ENCODE measurements at regions not wholly inside any gene's neighbourhood (a gene's known extent, or its start where the extent isn't known, plus 50 kb on each side); places are given as distances from the start of the nearest gene placed in this dataset.

DNA sequence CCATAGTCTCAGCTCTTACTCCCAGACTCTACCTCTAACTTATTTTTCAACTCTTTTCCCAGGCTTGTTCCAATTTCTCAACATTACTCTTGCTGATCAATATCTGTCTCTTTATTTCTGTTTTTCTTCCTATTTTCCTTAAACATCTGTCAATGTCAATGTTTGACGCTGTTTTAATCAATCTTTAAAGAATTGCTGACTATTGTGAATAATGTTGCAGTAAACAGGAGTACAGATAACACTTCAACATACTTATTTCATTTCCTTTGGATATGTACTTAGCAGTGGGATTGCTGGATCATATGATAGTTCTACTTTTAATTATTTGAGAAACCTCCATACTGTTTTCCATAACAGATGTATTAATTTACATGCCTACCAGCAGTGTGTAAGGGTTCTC, 229.0 kb downstream of the TRIM36 start:
- Mint-ChIP-seq H3K36me3 (ENCODE audit: low read depth) (no peaks in the 10 kb centered on the region), H3K27ac (no peak overlapping the region), H3K4me3 (no peak overlapping the region), H3K27me3 (ENCODE audit: insufficient read depth) (no peaks in the 10 kb centered on the region), H3K9me3 (peaks cover 37% of the 10 kb centered on the region), H3K4me1 (ENCODE audit: low read depth) (no peaks in the 10 kb centered on the region)
- DNase-seq (ENCODE audit: low spot score) = no peak
- intact Hi-C loops (cut with micrococcal nuclease) = no loop called here

DNA sequence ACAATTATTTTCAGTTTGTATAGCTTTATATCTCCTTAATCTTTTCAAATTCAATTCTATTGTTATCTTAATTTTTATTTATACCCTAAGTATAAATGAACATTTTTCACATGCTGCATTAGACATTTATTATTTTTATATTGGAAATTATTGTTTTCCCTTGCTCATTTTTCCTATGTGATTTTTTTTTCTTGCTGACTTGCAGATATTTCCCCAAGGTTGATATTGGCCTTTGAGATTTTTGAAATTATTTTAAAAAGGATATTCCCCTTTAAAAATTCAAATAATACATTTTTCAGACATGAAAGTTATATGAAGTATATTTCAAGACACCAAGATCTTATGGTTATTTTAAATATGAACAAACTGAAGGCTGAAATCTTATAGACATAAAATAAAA, 234.2 kb downstream of the TRIM36 start:
- DNase-seq (ENCODE audit: low spot score) = no peak
- intact Hi-C loops (cut with micrococcal nuclease) = no loop called here
- Mint-ChIP-seq H3K4me3 (no peak overlapping the region), H3K4me1 (ENCODE audit: low read depth) (no peaks in the 10 kb centered on the region), H3K36me3 (ENCODE audit: low read depth) (no peaks in the 10 kb centered on the region), H3K27ac (no peak overlapping the region), H3K9me3 (peaks cover 25% of the 10 kb centered on the region), H3K27me3 (ENCODE audit: insufficient read depth) (no peaks in the 10 kb centered on the region)

GRCh38 chr5:114928644-114929462, 240.9 kb downstream of the TRIM36 start:
- no peaks in the 10 kb centered on the region for H3K27me3 Mint-ChIP-seq (ENCODE audit: insufficient read depth)
- DNase-seq (ENCODE audit: low spot score) = no peak
- H3K4me1 Mint-ChIP-seq (ENCODE audit: low read depth) = no peaks in the 10 kb centered on the region
- H3K4me3 Mint-ChIP-seq = no peak overlapping the region
- peaks cover 3% of the 10 kb centered on the region for H3K9me3 Mint-ChIP-seq
- intact Hi-C loops (cut with micrococcal nuclease) = no loop called here
- no peaks in the 10 kb centered on the region for H3K36me3 Mint-ChIP-seq (ENCODE audit: low read depth)
- no peak overlapping the region for H3K27ac Mint-ChIP-seq

- Mint-ChIP-seq H3K4me1 (ENCODE audit: low read depth) (no peaks in the 10 kb centered on the region), H3K9me3 (peaks cover 3% of the 10 kb centered on the region), H3K27ac (no peak overlapping the region), H3K4me3 (no peak overlapping the region), H3K36me3 (ENCODE audit: low read depth) (no peaks in the 10 kb centered on the region), H3K27me3 (ENCODE audit: insufficient read depth) (no peaks in the 10 kb centered on the region)
- DNase-seq (ENCODE audit: low spot score) = no peak
- intact Hi-C loops (cut with micrococcal nuclease) = no loop called here
Observed at GRCh38 chr5:114924769-114925168, 244.9 kb downstream of the TRIM36 start.

DNA sequence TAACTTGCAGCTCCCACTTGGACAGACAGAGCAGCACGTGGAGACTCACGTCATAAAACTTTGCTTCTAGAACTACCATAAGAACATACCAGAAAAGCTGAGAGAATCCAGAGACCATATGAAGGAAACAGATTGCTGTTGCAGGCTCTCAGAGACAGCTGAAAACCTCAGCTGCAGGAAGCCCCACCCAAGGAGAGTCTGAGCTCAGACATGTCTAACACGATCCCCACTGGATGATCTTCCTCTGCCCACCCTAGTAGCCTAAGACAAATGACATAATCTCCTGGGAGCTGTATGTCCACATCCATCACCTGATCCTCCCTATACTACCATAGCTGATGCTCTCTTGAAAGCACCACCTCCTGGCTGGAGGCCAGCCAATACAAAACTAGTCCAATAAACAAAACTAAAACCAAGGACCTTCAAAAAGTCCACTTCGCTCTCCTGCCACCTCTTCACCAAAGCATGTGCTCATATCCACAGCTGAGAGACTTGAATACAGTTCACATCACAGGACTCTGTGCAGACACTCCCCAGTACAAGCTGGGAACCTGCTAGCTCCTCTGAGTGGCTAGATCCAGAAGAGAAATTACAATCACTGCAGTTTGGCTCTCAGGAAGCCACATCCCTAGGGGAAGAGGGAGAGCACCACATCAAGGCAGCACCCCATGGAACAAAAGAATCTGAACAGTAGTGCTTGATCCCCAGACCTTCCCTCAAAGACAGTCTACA, 257.4 kb downstream of the TRIM36 start:
- H3K9me3 Mint-ChIP-seq = no peaks in the 10 kb centered on the region
- no peaks in the 10 kb centered on the region for H3K36me3 Mint-ChIP-seq (ENCODE audit: low read depth)
- no peaks in the 10 kb centered on the region for H3K27me3 Mint-ChIP-seq (ENCODE audit: insufficient read depth)
- no peak for DNase-seq (ENCODE audit: low spot score)
- intact Hi-C loops (cut with micrococcal nuclease) = no loop called here
- no peak overlapping the region for H3K4me3 Mint-ChIP-seq
- no peaks in the 10 kb centered on the region for H3K4me1 Mint-ChIP-seq (ENCODE audit: low read depth)
- H3K27ac Mint-ChIP-seq = no peak overlapping the region

- Mint-ChIP-seq H3K4me3 (no peak overlapping the region), H3K4me1 (ENCODE audit: low read depth) (no peaks in the 10 kb centered on the region)
Observed at GRCh38 chr5:114910727-114911126, 259.0 kb downstream of the TRIM36 start.

DNA sequence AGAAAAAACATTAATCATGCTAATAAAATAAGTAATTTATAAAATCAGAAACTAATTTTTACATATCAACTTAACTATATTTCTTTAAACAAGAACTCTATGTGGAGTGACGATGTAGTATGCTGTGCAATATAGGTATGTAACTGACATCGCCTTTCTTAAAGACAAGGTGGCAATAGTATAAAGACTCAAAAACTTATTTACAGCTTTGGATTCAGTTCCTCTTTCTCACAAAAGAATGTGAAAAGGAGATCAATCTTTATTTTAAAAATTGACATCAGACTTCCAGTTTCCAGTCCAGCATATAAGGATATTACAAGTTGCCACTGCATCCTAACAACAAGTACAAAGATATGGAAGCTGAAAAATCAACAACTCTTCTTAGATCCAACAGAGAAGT, 260.3 kb downstream of the TRIM36 start:
- Mint-ChIP-seq H3K36me3 (ENCODE audit: low read depth) (no peaks in the 10 kb centered on the region), H3K27ac (no peak overlapping the region), H3K4me1 (ENCODE audit: low read depth) (no peaks in the 10 kb centered on the region), H3K4me3 (no peak overlapping the region), H3K9me3 (no peaks in the 10 kb centered on the region), H3K27me3 (ENCODE audit: insufficient read depth) (no peaks in the 10 kb centered on the region)
- intact Hi-C loops (cut with micrococcal nuclease) = no loop called here
- DNase-seq (ENCODE audit: low spot score) = no peak

More at GRCh38 chr5:114910727-114911126, 259.0 kb downstream of the TRIM36 start:
- Mint-ChIP-seq H3K27ac (no peak overlapping the region), H3K27me3 (ENCODE audit: insufficient read depth) (no peaks in the 10 kb centered on the region), H3K9me3 (no peaks in the 10 kb centered on the region), H3K36me3 (ENCODE audit: low read depth) (no peaks in the 10 kb centered on the region)
- intact Hi-C loops (cut with micrococcal nuclease) = no loop called here
- no peak for DNase-seq (ENCODE audit: low spot score)

GRCh38 chr5:114903767-114904166, 265.9 kb downstream of the TRIM36 start:
- no peak for DNase-seq (ENCODE audit: low spot score)
- H3K27me3 Mint-ChIP-seq (ENCODE audit: insufficient read depth) = no peaks in the 10 kb centered on the region
- H3K4me1 Mint-ChIP-seq (ENCODE audit: low read depth) = no peaks in the 10 kb centered on the region
- no peak overlapping the region for H3K27ac Mint-ChIP-seq
- H3K4me3 Mint-ChIP-seq = no peak overlapping the region
- intact Hi-C loops (cut with micrococcal nuclease) = no loop called here
- H3K36me3 Mint-ChIP-seq (ENCODE audit: low read depth) = no peaks in the 10 kb centered on the region
- H3K9me3 Mint-ChIP-seq = peaks cover 4% of the 10 kb centered on the region

DNA sequence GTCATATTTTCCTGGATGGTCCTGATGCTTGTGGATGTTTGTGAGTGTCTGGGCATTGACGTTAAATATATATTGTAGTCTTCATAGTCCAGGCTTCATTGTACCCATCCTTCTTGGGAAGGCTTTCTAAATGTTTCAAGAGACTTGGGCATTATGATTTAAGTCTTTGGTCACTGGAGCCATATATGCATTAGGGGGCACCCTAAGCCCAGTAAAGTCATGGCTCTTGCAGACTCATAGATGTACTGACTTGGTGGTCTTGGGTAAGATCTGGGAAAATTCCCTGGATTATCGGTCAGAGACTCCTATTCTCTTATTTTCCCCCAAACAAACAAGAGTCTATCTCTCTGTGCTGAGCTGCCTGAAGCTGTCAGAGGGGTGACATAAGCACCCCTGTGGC, 271.1 kb downstream of the TRIM36 start:
- H3K27me3 Mint-ChIP-seq (ENCODE audit: insufficient read depth) = no peaks in the 10 kb centered on the region
- H3K27ac Mint-ChIP-seq = no peak overlapping the region
- intact Hi-C loops (cut with micrococcal nuclease) = no loop called here
- no peak overlapping the region for H3K4me3 Mint-ChIP-seq
- DNase-seq (ENCODE audit: low spot score) = no peak
- no peaks in the 10 kb centered on the region for H3K36me3 Mint-ChIP-seq (ENCODE audit: low read depth)
- no peaks in the 10 kb centered on the region for H3K4me1 Mint-ChIP-seq (ENCODE audit: low read depth)
- peaks cover under 1% of the 10 kb centered on the region for H3K9me3 Mint-ChIP-seq

DNA sequence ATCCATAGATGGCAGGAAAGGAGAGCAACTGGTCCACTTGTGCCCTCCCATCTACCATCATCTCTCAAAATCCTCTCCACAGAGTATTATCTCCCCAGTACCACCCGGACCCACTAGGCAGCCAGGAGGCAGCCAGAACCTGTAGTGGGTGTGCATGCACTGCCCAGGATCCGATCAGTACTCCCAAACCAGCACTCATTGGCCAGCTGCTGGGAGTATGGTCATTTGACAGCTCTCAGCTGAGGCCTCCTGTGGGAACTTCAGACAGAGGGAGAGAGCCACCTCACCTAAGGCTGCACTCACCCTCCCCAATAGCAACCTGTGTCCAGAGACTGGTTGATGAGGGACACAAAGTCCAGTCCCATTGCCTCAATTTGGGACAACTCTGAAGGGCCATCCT, 286.0 kb downstream of the TRIM36 start:
- H3K36me3 Mint-ChIP-seq (ENCODE audit: low read depth) = no peaks in the 10 kb centered on the region
- peaks cover 13% of the 10 kb centered on the region for H3K9me3 Mint-ChIP-seq
- no peaks in the 10 kb centered on the region for H3K4me1 Mint-ChIP-seq (ENCODE audit: low read depth)
- H3K4me3 Mint-ChIP-seq = no peak overlapping the region
- no peak overlapping the region for H3K27ac Mint-ChIP-seq
- intact Hi-C loops (cut with micrococcal nuclease) = no loop called here
- no peaks in the 10 kb centered on the region for H3K27me3 Mint-ChIP-seq (ENCODE audit: insufficient read depth)
- DNase-seq (ENCODE audit: low spot score) = no peak

GRCh38 chr5:114859438-114859735, 310.3 kb downstream of the TRIM36 start:
- no peak for DNase-seq (ENCODE audit: low spot score)
- Mint-ChIP-seq H3K4me3 (no peak overlapping the region), H3K4me1 (ENCODE audit: low read depth) (no peaks in the 10 kb centered on the region), H3K36me3 (ENCODE audit: low read depth) (no peaks in the 10 kb centered on the region), H3K27ac (no peak overlapping the region), H3K27me3 (ENCODE audit: insufficient read depth) (no peaks in the 10 kb centered on the region), H3K9me3 (peaks cover 3% of the 10 kb centered on the region)
- intact Hi-C loops (cut with micrococcal nuclease) = no loop called here

GRCh38 chr5:114858665-114859437, 310.9 kb downstream of the TRIM36 start:
- H3K4me1 Mint-ChIP-seq (ENCODE audit: low read depth) = no peaks in the 10 kb centered on the region
- DNase-seq (ENCODE audit: low spot score) = no peak
- H3K27ac Mint-ChIP-seq = no peak overlapping the region
- peaks cover 2% of the 10 kb centered on the region for H3K9me3 Mint-ChIP-seq
- intact Hi-C loops (cut with micrococcal nuclease) = no loop called here
- no peak overlapping the region for H3K4me3 Mint-ChIP-seq
- H3K36me3 Mint-ChIP-seq (ENCODE audit: low read depth) = no peaks in the 10 kb centered on the region
- no peaks in the 10 kb centered on the region for H3K27me3 Mint-ChIP-seq (ENCODE audit: insufficient read depth)

DNA sequence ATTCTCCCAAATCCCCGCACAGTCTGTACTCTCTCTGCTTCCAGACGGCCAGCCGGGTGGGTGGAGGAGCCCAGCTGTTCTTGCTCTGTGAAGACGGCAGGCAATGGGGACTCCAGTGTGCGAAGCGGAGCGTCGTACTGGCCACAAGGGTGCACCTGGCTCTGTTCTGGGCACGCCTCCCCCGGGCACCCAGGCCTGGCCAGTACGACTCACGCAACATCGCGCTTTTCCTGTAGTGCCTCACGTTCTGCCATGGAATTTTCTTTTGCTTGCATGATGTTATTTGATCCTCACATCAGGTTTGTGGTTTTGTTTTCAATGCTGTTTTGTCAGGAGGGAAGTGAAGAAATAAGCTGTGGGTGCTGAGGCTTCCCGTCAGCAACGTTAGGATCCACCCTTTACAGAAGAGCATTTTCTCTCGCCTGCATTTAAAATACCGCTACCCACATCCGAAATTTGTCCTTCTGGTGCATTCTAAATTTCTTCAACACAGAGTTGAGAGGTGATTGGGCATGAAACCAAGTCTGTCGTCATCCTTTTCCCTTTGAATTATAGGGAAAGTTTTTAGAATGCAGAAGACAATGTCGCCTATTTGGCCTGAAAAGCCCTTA, 311.7 kb downstream of the TRIM36 start:
- Mint-ChIP-seq H3K27ac (no peak overlapping the region), H3K9me3 (no peaks in the 10 kb centered on the region), H3K36me3 (ENCODE audit: low read depth) (no peaks in the 10 kb centered on the region), H3K4me1 (ENCODE audit: low read depth) (no peaks in the 10 kb centered on the region), H3K27me3 (ENCODE audit: insufficient read depth) (no peaks in the 10 kb centered on the region), H3K4me3 (no peak overlapping the region)
- DNase-seq (ENCODE audit: low spot score) = no peak
- intact Hi-C loops (cut with micrococcal nuclease) = no loop called here
